Mesothelial cell of epicardium (in vitro differentiated cells): ENCODE measurements at regions not wholly inside any gene's neighbourhood (a gene's known extent, or its start where the extent isn't known, plus 50 kb on each side); places are given as distances from the start of the nearest gene placed in this dataset.

ENCODE experiments used
- DNase-seq, 2 experiments: peaks; one replicate each; pipeline ENCODE4 v3.0.0; 2021; ENCODE audit warnings: low spot score in 2 of 2; ENCODE audit not compliant: unreplicated experiment in 2 of 2
- H3K27ac Mint-ChIP-seq: 2 replicates; pipeline ENCODE4 v1.8.0; 2021; ENCODE audit warnings: mixed read lengths
- H3K27me3 Mint-ChIP-seq: 2 replicates; pipeline ENCODE4 v1.8.0; 2021; ENCODE audit warnings: low read depth, mixed read lengths
- H3K36me3 Mint-ChIP-seq: 2 replicates; pipeline ENCODE4 v1.8.0; 2021; ENCODE audit warnings: mixed read lengths
- H3K4me1 Mint-ChIP-seq: 2 replicates; pipeline ENCODE4 v1.8.0; 2021; ENCODE audit warnings: mixed read lengths
- H3K4me3 Mint-ChIP-seq: 2 replicates; pipeline ENCODE4 v1.8.0; 2021; ENCODE audit warnings: mild to moderate bottlenecking, moderate library complexity, mixed read lengths
- H3K9me3 Mint-ChIP-seq: 2 replicates; pipeline ENCODE4 v1.8.0; 2021; ENCODE audit warnings: mixed read lengths
- TF ChIP-seq, protein P1 (sequence below): fragments of 200-600 bp; sonication (generic); IDR thresholded peaks from one replicate; pipeline ENCODE4 v1.5.0; 2021; ENCODE audit warnings: antibody characterized with exemption; ENCODE audit not compliant: unreplicated experiment

DNA sequence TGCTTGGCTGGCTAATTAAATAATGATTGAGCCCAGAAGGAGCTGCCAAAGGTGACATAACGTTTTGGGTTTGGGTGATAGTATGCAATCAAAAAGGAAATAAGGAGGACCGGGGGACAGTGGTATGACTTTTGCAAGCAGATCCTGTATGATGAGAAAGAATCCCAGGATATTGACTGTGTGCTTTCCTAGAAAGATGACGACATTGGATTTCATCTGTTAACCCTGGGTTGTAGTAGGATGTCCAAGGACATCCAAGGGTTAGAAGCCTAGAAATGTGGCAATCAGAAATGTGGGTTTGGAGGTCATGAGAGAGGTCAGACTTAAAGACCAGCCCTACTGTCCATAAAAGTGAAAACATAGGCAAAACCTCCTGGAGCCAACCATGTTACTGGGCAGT, 50.3 kb upstream of the HMHB1 start:
- TF ChIP-seq, protein P1, sequence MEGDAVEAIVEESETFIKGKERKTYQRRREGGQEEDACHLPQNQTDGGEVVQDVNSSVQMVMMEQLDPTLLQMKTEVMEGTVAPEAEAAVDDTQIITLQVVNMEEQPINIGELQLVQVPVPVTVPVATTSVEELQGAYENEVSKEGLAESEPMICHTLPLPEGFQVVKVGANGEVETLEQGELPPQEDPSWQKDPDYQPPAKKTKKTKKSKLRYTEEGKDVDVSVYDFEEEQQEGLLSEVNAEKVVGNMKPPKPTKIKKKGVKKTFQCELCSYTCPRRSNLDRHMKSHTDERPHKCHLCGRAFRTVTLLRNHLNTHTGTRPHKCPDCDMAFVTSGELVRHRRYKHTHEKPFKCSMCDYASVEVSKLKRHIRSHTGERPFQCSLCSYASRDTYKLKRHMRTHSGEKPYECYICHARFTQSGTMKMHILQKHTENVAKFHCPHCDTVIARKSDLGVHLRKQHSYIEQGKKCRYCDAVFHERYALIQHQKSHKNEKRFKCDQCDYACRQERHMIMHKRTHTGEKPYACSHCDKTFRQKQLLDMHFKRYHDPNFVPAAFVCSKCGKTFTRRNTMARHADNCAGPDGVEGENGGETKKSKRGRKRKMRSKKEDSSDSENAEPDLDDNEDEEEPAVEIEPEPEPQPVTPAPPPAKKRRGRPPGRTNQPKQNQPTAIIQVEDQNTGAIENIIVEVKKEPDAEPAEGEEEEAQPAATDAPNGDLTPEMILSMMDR, result no peak
- DNase-seq, result no peak
- H3K36me3 Mint-ChIP-seq, result no peaks in the 10 kb centered on the region
- H3K27ac Mint-ChIP-seq, result no peak overlapping the region
- peaks cover 8% of the 10 kb centered on the region for H3K9me3 Mint-ChIP-seq
- peaks cover 8% of the 10 kb centered on the region for H3K4me1 Mint-ChIP-seq
- no peak overlapping the region for H3K4me3 Mint-ChIP-seq
- peaks cover 4% of the 10 kb centered on the region for H3K27me3 Mint-ChIP-seq

DNA sequence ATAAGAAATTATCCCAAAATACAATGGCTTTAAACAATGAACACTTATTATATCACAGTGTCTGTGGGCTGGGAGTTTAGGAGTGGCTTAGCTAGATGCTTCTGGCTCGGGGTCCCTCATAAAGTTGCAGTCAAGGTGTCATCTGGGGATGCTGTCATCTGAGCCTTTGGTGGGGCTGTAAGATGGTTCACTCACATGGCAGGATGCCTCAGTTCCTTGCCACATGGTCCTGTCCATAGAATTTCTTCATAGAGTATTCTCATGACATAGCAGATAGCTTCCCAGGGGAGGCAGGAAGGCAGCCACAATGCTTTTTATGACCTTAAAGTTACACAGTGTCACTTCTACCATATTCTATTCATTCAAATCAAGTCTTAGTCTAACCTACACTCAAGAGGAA, 51.2 kb upstream of the HMHB1 start:
- DNase-seq, result no peak
- TF ChIP-seq, protein P1, result no peak
- no peak overlapping the region for H3K27ac Mint-ChIP-seq
- no peaks in the 10 kb centered on the region for H3K36me3 Mint-ChIP-seq
- H3K4me1 Mint-ChIP-seq, result peaks cover 8% of the 10 kb centered on the region
- peaks cover 4% of the 10 kb centered on the region for H3K27me3 Mint-ChIP-seq
- no peak overlapping the region for H3K4me3 Mint-ChIP-seq
- peaks cover 8% of the 10 kb centered on the region for H3K9me3 Mint-ChIP-seq

DNA sequence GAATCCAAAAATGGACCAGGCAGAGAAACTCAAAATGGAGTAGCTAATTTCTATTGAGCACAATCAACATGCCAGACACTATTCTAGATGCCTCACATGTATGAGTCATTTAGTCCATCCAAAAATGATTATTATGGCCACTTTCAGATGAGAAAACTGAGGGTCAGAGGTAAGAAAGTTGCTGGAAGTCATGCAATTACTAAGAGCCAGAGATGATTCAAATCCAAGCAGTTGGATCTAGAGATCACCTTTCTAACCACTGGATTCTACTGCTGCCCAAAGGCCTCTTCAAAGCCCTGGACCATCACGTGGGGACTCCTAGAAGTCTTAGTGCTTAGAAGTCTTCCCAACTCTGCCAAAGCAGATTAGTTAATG, 51.8 kb upstream of the HMHB1 start:
- peaks cover 4% of the 10 kb centered on the region for H3K27me3 Mint-ChIP-seq

DNA sequence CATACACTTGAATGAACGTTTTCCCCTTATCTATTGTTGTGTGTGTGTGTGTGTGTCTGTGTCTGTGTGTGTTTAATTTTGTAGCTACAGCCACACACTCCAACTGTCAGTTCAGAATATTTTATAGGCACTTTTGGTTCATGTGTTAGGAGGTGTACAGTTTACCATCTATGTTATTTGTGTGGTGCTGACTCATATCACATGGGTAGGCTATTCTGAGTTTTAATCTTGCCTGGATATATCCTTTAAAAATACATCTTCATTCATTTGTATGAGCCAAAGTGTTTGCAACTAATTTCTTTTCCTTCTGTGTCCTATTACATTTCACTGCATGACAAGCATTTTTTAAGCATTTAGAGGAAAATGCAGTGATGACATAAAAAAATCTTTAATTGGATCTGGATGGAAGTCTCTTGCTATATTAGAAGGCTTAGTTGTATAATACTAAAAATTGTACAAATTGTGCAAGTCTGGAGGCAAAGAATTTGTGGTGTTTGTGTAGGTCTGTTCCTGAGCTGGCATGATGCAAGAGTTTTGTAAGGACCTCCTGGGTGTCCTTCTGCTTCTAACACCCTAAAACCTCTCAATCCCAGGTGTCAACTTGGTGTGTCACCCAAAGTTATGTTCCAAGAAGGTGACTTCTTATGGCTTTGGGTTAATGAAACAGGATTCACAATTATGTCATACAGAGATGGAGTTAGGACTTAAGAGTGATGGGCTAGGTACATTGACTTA, 52.4 kb upstream of the HMHB1 start:
- Mint-ChIP-seq H3K27ac (no peak overlapping the region), H3K36me3 (no peaks in the 10 kb centered on the region), H3K27me3 (peaks cover 4% of the 10 kb centered on the region), H3K9me3 (peaks cover 8% of the 10 kb centered on the region), H3K4me3 (no peak overlapping the region), H3K4me1 (peaks cover 8% of the 10 kb centered on the region)
- no peak for DNase-seq
- TF ChIP-seq, protein P1, result no peak

More for the DNA sequence above, 51.8 kb upstream of the HMHB1 start:
- TF ChIP-seq, protein P1, result no peak
- DNase-seq, result no peak
- no peak overlapping the region for H3K4me3 Mint-ChIP-seq
- H3K27ac Mint-ChIP-seq, result no peak overlapping the region
- H3K4me1 Mint-ChIP-seq, result peaks cover 8% of the 10 kb centered on the region
- peaks cover 8% of the 10 kb centered on the region for H3K9me3 Mint-ChIP-seq
- H3K36me3 Mint-ChIP-seq, result no peaks in the 10 kb centered on the region

DNA sequence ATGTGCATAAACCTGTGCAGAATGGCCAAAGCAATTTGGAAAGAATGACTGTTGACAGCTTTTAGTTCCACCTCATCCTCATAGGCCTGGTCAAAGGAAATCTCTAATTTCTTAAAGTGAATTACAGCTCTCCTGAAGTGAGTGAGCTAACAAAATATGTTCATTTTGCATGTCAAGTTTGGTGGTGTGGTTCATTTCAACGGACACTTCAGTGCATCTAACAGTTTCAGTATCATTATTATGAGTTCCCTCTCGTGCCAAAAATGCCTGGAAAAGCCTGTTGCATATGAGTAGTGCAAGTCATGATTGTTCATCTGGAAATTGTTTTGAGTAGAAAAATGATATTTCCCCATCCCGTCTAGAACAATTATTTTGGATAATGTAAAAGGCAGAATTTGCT, 53.2 kb upstream of the HMHB1 start:
- H3K4me3 Mint-ChIP-seq, result no peak overlapping the region
- H3K36me3 Mint-ChIP-seq, result no peaks in the 10 kb centered on the region
- TF ChIP-seq, protein P1, result no peak
- H3K9me3 Mint-ChIP-seq, result peaks cover 8% of the 10 kb centered on the region
- H3K4me1 Mint-ChIP-seq, result peaks cover 8% of the 10 kb centered on the region
- H3K27ac Mint-ChIP-seq, result no peak overlapping the region
- H3K27me3 Mint-ChIP-seq, result peaks cover 4% of the 10 kb centered on the region
- DNase-seq, result no peak

DNA sequence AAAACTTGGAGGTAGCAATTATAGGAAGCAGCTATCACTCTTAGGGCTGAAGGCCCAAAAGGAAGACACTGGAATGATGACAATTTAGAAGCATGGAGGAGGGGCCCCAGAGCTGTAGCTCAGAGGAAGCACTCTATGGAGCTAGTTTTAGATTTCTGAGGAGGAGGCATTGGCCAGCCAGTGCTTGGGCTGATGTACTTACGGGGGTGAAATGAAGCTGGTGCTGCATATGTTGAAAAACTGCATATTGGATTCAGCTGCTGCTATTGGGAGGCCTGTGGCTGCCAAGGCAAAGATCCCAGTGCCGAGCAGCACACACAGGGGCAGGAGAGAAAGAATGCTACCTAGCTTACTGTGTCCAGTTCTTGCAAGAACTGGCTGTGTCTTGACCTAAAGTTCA, 53.9 kb upstream of the HMHB1 start:
- H3K4me3 Mint-ChIP-seq, result no peak overlapping the region
- H3K9me3 Mint-ChIP-seq, result peaks cover 8% of the 10 kb centered on the region
- peaks cover 4% of the 10 kb centered on the region for H3K27me3 Mint-ChIP-seq
- H3K4me1 Mint-ChIP-seq, result peaks cover 8% of the 10 kb centered on the region
- H3K36me3 Mint-ChIP-seq, result no peaks in the 10 kb centered on the region
- TF ChIP-seq, protein P1, result no peak
- DNase-seq, result no peak
- H3K27ac Mint-ChIP-seq, result no peak overlapping the region
